DND-41 (cell line): ENCODE measurements at regions not wholly inside any gene's neighbourhood (a gene's known extent, or its start where the extent isn't known, plus 50 kb on each side); places are given as distances from the start of the nearest gene placed in this dataset.

Experiments used
- CTCF ChIP-seq: IDR thresholded peaks from 2 replicates; pipeline ENCODE4 v1.5.1; 2012; ENCODE audit warnings: borderline replicate concordance, low read length, moderate library complexity, mild to moderate bottlenecking; ENCODE audit not compliant: poor library complexity, severe bottlenecking; ENCODE audit errors: extremely low read depth
- EZH2 ChIP-seq: IDR thresholded peaks from 3 replicates; pipeline ENCODE4 v1.6.1; 2012; ENCODE audit warnings: borderline replicate concordance, low read depth, mild to moderate bottlenecking, moderate library complexity, low read length, inconsistent platforms; ENCODE audit not compliant: severe bottlenecking

- TF ChIP-seq CTCF = no peak
- TF ChIP-seq EZH2 = no peak
These were observed 301.1 kb downstream of the FGF9 start for GRCh38 chr13:21971662-21972621.
